GM12878 (cell line): ENCODE measurements at regions not wholly inside any gene's neighbourhood (a gene's known extent, or its start where the extent isn't known, plus 50 kb on each side); places are given as distances from the start of the nearest gene placed in this dataset.
A peak's percentile ranks its signal among the peaks of the same experiment; 100 is the strongest.
"Not testable (repeated sequence)": the region's sequence is repeated elsewhere in the genome, so short reads cannot be mapped to it uniquely, and the experiment has no call there.

Experiments
- ATAC-seq: fragments of 200-7000 bp; cut with Tn5 transposase; 3 replicates; pipeline ENCODE4 v1.9.1; 2020; ENCODE audit warnings: mild to moderate bottlenecking, moderate library complexity
- BruUV-seq: library from RNA; stranded (reverse); fragments of 400-500 nt; replicated peaks from 2 replicates; lab custom pipeline; 2021; lab: Mats Ljungman, UMichigan
- CTCF ChIA-PET: fragments of 300-600 bp; sonication (Branson Sonifier 250); formaldehyde crosslinking; extraction: SDS; loops from one replicate; lab custom pipeline; 2021; ENCODE audit warnings: inconsistent platforms; lab: Yijun Ruan, JAX
- POLR2A ChIA-PET: fragments of 350-600 bp; formaldehyde crosslinking; extraction: SDS; loops from one replicate; lab custom pipeline; 2021; ENCODE audit warnings: inconsistent platforms; lab: Charles Lee
- RAD21 ChIA-PET: fragments of 300-600 bp; sonication (Branson Sonifier 250); formaldehyde crosslinking; loops from one replicate; lab custom pipeline; 2023; ENCODE audit warnings: antibody characterized with exemption; ENCODE audit not compliant: unreplicated experiment; lab: Charles Lee
- SMC1A ChIA-PET: fragments of 300-600 bp; sonication (Branson Sonifier 250); formaldehyde crosslinking; loops from one replicate; lab custom pipeline; 2023; ENCODE audit not compliant: unreplicated experiment, uncharacterized antibody; lab: Charles Lee
- DNase-seq: peaks from one replicate; pipeline ENCODE4 v3.0.0-alpha.2; 2011; ENCODE audit warnings: low read depth, low spot score
- FAIRE-seq: peaks from 3 replicates; lab custom pipeline; 2011; peaks lifted over from hg19 to GRCh38; lab: Jason Lieb, UNC
- H2AFZ ChIP-seq: 2 replicates; pipeline ENCODE4 v1.6.0; 2011; ENCODE audit warnings: low read depth, low read length, control low read depth; ENCODE audit not compliant: control insufficient read depth
- H3K27ac ChIP-seq: 2 replicates; pipeline ENCODE4 v1.5.1; 2011; ENCODE audit warnings: control low read depth; ENCODE audit not compliant: control insufficient read depth, insufficient read depth
- H3K27me3 ChIP-seq, 2 experiments: replicated peaks in 1 of 2; 2 replicates each; pipeline versions ENCODE4 v1.6.0 to v1.6.1; 2011; ENCODE audit warnings: low read length in 1 of 2; ENCODE audit not compliant: control insufficient read depth in 2 of 2, insufficient read depth in 2 of 2
- H3K36me3 ChIP-seq, 2 experiments: 2 replicates each; pipeline ENCODE4 v1.5.1; 2011; ENCODE audit warnings: low read length in 1 of 2; ENCODE audit not compliant: control insufficient read depth in 2 of 2, insufficient read depth in 2 of 2
- H3K4me1 ChIP-seq: 2 replicates; pipeline ENCODE4 v1.6.1; 2011; ENCODE audit warnings: mild to moderate bottlenecking, low read length, moderate library complexity, mixed read lengths; ENCODE audit not compliant: control insufficient read depth, insufficient read depth
- H3K4me2 ChIP-seq: 2 replicates; pipeline ENCODE4 v1.6.0; 2011; ENCODE audit warnings: control low read depth; ENCODE audit not compliant: control insufficient read depth, insufficient read depth
- H3K4me3 ChIP-seq: fragments of 200-600 bp; sonication (generic); 2 replicates; pipeline ENCODE4 v1.5.1; 2016
- H3K79me2 ChIP-seq: 2 replicates; pipeline ENCODE4 v1.6.0; 2011; ENCODE audit warnings: low read length; ENCODE audit not compliant: control insufficient read depth, insufficient read depth
- H3K9ac ChIP-seq: 2 replicates; pipeline ENCODE4 v1.8.0; 2011; ENCODE audit warnings: low read length, control low read depth, mixed read lengths; ENCODE audit not compliant: control insufficient read depth, insufficient read depth
- H3K9me3 ChIP-seq: replicated peaks from 3 replicates; pipeline ENCODE4 v1.5.1; 2011; ENCODE audit warnings: mild to moderate bottlenecking, low read length; ENCODE audit not compliant: control insufficient read depth, insufficient read depth
- H4K20me1 ChIP-seq: 2 replicates; pipeline ENCODE4 v1.6.0; 2011; ENCODE audit not compliant: control insufficient read depth, insufficient read depth
- ZNF24 ChIP-seq: fragments of 450-650 bp; IDR thresholded peaks from 2 replicates; pipeline ENCODE4 v1.6.1; 2017; ENCODE audit warnings: antibody characterized with exemption, mild to moderate bottlenecking
- WGBS: methylation state at CpG from one replicate; pipeline ENCODE4 v1.1.6; 2016; ENCODE audit warnings: low lambda C conversion rate; ENCODE audit not compliant: insufficient replicate concordance, insufficient coverage; ENCODE audit errors: missing lambda C conversion rate; 5-methylcytosine and 5-hydroxymethylcytosine counted together
- in situ Hi-C: fragments of 300-500 bp; cut with MboI; formaldehyde crosslinking; loops from 9 replicates; pipeline ENCODE4 v1.14.3; 2018; ENCODE audit warnings: mixed read lengths
- intact Hi-C: fragments of 100-400 bp; cut with micrococcal nuclease; formaldehyde crosslinking; loops from one replicate; pipeline ENCODE4 v1.14.2; 2022; ENCODE audit not compliant: unreplicated experiment

DNA sequence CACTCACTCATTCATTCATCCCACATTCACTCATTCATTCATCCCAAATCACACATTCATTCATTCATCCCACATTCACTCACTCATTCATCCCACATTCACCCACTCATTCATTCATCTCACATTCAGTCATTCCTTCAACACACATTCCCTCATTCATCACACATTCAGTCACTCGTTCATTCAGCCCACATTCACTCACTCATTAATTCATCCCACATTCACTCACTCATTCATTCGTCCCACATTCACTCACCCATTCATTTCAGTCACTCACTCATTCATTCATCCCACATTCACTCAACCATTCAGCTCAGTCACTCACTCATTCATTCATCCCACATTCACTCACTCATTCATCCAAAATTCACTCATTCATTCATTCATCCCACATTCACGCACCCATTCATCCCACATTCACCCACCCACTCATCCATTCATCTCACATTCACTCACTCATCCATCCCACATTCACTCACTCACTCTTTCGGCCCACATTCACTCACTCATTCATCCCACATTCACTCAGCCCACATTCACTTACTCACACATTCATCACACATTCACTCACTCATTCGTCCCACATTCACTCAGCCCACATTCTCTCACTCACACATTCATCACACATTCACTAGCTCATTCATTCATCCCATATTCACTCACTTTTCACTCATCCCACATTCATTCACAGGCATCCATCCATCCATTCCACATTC, 5469.9 kb upstream of the TPTE start:
- RAD21 ChIA-PET, in situ Hi-C loops, H3K9me3 ChIP-seq, CTCF ChIA-PET, BruUV-seq, H3K9ac ChIP-seq, SMC1A ChIA-PET, H3K79me2 ChIP-seq, H3K36me3 ChIP-seq, H3K4me2 ChIP-seq, H2AFZ ChIP-seq, FAIRE-seq, H3K27ac ChIP-seq, H3K27me3 ChIP-seq, intact Hi-C loops, H4K20me1 ChIP-seq, H3K4me1 ChIP-seq, POLR2A ChIA-PET, H3K4me3 ChIP-seq, ATAC-seq, DNase-seq: not testable (repeated sequence)
- WGBS: 100% methylated on average over 1 of the region's 5 CpGs
- TF ChIP-seq ZNF24: peak; percentile 93

DNA sequence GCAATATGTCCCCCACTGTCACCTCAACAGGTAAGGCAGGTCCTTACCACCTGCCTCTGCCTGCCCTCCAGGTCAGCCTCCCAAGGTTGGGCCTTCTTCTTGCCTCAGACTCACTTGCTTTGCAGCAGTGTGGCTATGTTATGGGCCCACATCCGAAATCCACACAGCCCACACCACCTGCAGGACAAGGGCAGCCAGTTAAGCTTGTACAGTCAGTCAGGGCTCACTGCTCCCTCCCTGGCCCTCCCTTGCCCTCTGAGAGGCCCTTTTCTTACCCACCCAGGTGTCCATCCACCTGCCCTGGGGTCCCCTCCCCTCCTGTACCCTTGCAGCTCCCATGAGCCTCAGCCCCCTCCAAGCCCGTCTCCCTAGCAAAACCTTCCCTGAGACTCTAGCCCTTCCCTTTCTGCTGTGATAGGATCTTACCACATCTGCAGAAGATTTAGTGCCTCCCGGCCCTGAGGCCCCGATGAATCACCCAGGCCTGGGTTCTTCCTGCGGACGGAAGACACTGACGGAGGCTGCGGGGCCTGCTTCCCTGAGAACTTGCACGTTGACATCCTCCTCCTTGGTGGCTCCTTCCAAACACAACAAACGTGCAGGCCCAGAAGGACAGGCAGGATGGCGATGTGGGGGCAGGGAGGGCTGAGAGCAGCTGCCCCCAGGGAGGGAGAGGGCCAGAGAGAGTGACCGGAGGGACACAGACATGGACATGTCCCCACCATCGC, 5466.2 kb upstream of the TPTE start:
- H3K36me3 ChIP-seq, RAD21 ChIA-PET, CTCF ChIA-PET, in situ Hi-C loops, H3K79me2 ChIP-seq, DNase-seq, POLR2A ChIA-PET, H3K4me3 ChIP-seq, FAIRE-seq, H3K27me3 ChIP-seq, H3K4me1 ChIP-seq, intact Hi-C loops, H2AFZ ChIP-seq, SMC1A ChIA-PET, H3K9me3 ChIP-seq, H4K20me1 ChIP-seq, H3K27ac ChIP-seq, H3K4me2 ChIP-seq, H3K9ac ChIP-seq: not testable (repeated sequence)
- ATAC-seq: peak; percentile 37
- BruUV-seq: TSS peak; percentile 83
- WGBS: no CpG with 5 or more reads among the region's 13 CpGs

DNA sequence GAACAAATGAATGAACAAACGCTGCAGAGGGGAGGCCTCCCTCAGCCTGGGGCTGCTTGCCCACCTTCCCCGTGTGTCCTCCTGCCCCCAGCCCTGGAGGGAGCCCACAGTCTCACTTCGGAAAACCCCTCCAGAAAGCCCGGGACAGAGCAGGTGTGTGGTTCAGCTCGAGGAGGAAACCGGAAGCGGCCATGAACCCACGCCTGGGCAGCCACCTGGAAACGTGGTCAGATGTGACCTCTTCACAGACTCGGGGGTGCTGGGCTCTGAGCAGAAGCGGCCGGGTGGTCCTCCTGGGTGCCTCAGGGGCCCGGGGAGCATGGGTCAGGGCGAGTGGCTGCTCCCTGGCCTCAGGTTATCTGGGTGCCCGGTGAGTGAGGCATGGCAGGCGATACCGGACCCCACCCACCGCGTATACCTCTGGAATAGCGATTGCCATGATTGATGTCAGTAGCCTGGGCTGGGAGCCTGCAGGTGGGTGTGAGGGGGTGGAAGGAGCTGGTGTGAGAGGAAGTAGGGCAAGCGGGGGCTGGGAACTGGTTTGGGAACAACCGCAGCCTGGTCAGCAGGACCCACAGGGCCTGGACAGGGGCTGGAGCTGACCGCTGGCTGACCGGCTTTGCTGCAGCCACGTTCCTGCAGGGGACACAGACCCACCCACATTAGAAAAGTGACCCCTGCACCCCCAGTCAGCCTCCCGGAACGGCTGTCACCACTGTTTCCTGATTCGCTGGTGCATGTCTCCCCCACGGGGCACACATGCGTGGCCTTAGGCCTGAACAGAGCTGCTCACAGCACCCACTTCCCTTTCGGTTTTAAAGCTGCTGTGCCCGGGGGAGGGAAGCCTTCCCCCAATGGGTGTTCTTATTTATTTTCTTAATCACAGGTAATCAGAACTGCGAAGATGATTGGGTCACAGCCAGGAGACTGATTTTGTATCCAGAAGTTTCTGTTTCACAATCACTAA, 5465.1 kb upstream of the TPTE start:
- H3K79me2 ChIP-seq, SMC1A ChIA-PET, H4K20me1 ChIP-seq, H3K4me2 ChIP-seq, H3K4me3 ChIP-seq, H3K9me3 ChIP-seq, CTCF ChIA-PET, POLR2A ChIA-PET, RAD21 ChIA-PET, H3K36me3 ChIP-seq, DNase-seq, FAIRE-seq, H2AFZ ChIP-seq, in situ Hi-C loops, BruUV-seq, H3K9ac ChIP-seq, H3K4me1 ChIP-seq, intact Hi-C loops, H3K27ac ChIP-seq, H3K27me3 ChIP-seq: not testable (repeated sequence)
- peak; percentile 86 for ATAC-seq
- WGBS: no CpG with 5 or more reads among the region's 33 CpGs
